Panc1 (cell line): ENCODE measurements at regions not wholly inside any gene's neighbourhood (a gene's known extent, or its start where the extent isn't known, plus 50 kb on each side); places are given as distances from the start of the nearest gene placed in this dataset.

Experiments
- ATAC-seq: fragments of 200-7000 bp; cut with Tn5 transposase; 2 replicates; pipeline ENCODE4 v1.9.1; 2020; ENCODE audit warnings: mild to moderate bottlenecking, moderate library complexity
- BruUV-seq: library from RNA; stranded (reverse); fragments of 400-500 nt; replicated peaks from 2 replicates; lab custom pipeline; 2021; lab: Mats Ljungman, UMichigan
- CTCF ChIA-PET: fragments of 300-600 bp; sonication (Branson Sonifier 250); formaldehyde crosslinking; loops from one replicate; lab custom pipeline; 2022; ENCODE audit warnings: antibody characterized with exemption; lab: Charles Lee
- POLR2A ChIA-PET: fragments of 300-600 bp; sonication (Branson Sonifier 250); formaldehyde crosslinking; loops from one replicate; lab custom pipeline; 2022; ENCODE audit warnings: antibody characterized with exemption; lab: Charles Lee
- DNase-seq: peaks from one replicate; pipeline ENCODE4 v3.0.0-alpha.2; 2010; ENCODE audit warnings: low read depth, low spot score
- H3K27ac ChIP-seq: 2 replicates; pipeline ENCODE4 v1.5.1; 2011; ENCODE audit warnings: mild to moderate bottlenecking, low read length, inconsistent platforms
- H3K27me3 ChIP-seq: fragments of 200-500 bp; sonication (Bioruptor generic); 2 replicates; pipeline ENCODE4 v1.6.0; 2014; ENCODE audit warnings: low read length, inconsistent platforms; ENCODE audit not compliant: control insufficient read depth, insufficient read depth
- H3K36me3 ChIP-seq: fragments of 200-500 bp; sonication (Bioruptor generic); 2 replicates; pipeline ENCODE4 v1.5.1; 2014; ENCODE audit warnings: inconsistent platforms, mild to moderate bottlenecking, low read length, moderate library complexity; ENCODE audit not compliant: control insufficient read depth, insufficient read depth
- H3K4me1 ChIP-seq: 2 replicates; pipeline ENCODE4 v1.5.1; 2011; ENCODE audit warnings: inconsistent platforms, mild to moderate bottlenecking, low read length, moderate library complexity; ENCODE audit not compliant: control insufficient read depth, insufficient read depth
- H3K4me3 ChIP-seq, 2 experiments: 2 replicates each; pipeline ENCODE4 v1.5.1; 2011 to 2012; ENCODE audit warnings: low read depth in 2 of 2, low read length in 2 of 2, mild to moderate bottlenecking in 2 of 2, inconsistent platforms in 1 of 2, moderate library complexity in 1 of 2
- H3K9me3 ChIP-seq: fragments of 200-500 bp; sonication (Bioruptor generic); 2 replicates; pipeline ENCODE4 v1.5.1; 2014; ENCODE audit warnings: low read depth, mild to moderate bottlenecking, inconsistent platforms, low read length, moderate library complexity; ENCODE audit not compliant: control insufficient read depth, insufficient read depth
- CTCF ChIP-seq: fragments of 450-650 bp; IDR thresholded peaks from 2 replicates; pipeline ENCODE4 v1.5.1; 2017; ENCODE audit warnings: mild to moderate bottlenecking
- POLR2AphosphoS5 ChIP-seq: IDR thresholded peaks from 2 replicates; pipeline ENCODE4 v1.6.1; 2012; ENCODE audit warnings: mild to moderate bottlenecking, low read depth, low read length, moderate library complexity
- REST ChIP-seq, 2 experiments: IDR thresholded peaks; 2 replicates each; pipeline ENCODE4 v1.6.1; 2011 to 2012; ENCODE audit warnings: low read depth in 2 of 2, control low read depth in 1 of 2, low read length in 1 of 2, mild to moderate bottlenecking in 1 of 2, moderate library complexity in 1 of 2; ENCODE audit not compliant: insufficient read depth in 1 of 2
- SIN3A ChIP-seq: IDR thresholded peaks from 2 replicates; pipeline ENCODE4 v1.6.1; 2012; ENCODE audit warnings: low read depth, mild to moderate bottlenecking, low read length, moderate library complexity, borderline replicate concordance; ENCODE audit not compliant: insufficient read depth
- TCF7L2 ChIP-seq: IDR thresholded peaks from 2 replicates; pipeline ENCODE4 v1.6.1; 2011; ENCODE audit warnings: mild to moderate bottlenecking, low read depth, low read length, inconsistent platforms
- in situ Hi-C: cut with HindIII; loops from 2 replicates; pipeline ENCODE4 v1.10.0; 2016; ENCODE audit warnings: low sequenced_read_pairs, low pct_unique_long_range_greater_than_20kb
- intact Hi-C: fragments of 100-400 bp; cut with micrococcal nuclease; formaldehyde crosslinking; loops from one replicate; pipeline ENCODE4 v1.10.0; 2022; ENCODE audit not compliant: unreplicated experiment

GRCh38 chr20:57787990-57788781, 78.4 kb upstream of the PMEPA1 start:
- Histone ChIP-seq H3K27ac (no peak overlapping the region), H3K4me1 (no peaks in the 10 kb centered on the region), H3K4me3 (no peak overlapping the region), H3K27me3 (no peaks in the 10 kb centered on the region), H3K9me3 (no peaks in the 10 kb centered on the region), H3K36me3 (no peaks in the 10 kb centered on the region)
- intact Hi-C loops: no loop called here
- DNase-seq: no peak
- CTCF ChIA-PET: no interaction called here
- ATAC-seq: no peak
- BruUV-seq: no TSS peak
- TF ChIP-seq SIN3A: no peak
- no peak for TF ChIP-seq POLR2AphosphoS5
- no peak for TF ChIP-seq REST (IDR thresholded peaks at IDR 0.05; ENCODE audit: insufficient read depth in 1 of 2, low read depth in 2 of 2, low read length in 1 of 2)
- TF ChIP-seq CTCF: no peak
- no peak for TF ChIP-seq TCF7L2
- in situ Hi-C loops: no loop called here
- POLR2A ChIA-PET: no interaction called here

GRCh38 chr20:57787151-57787989, 77.6 kb upstream of the PMEPA1 start:
- ATAC-seq: no peak
- no peak overlapping the region for H3K4me3 ChIP-seq
- in situ Hi-C loops: no loop called here
- POLR2A ChIA-PET: no interaction called here
- H3K36me3 ChIP-seq: no peaks in the 10 kb centered on the region
- BruUV-seq: no TSS peak
- H3K27ac ChIP-seq: no peak overlapping the region
- intact Hi-C loops: no loop called here
- CTCF ChIA-PET: no interaction called here
- no peaks in the 10 kb centered on the region for H3K27me3 ChIP-seq
- DNase-seq: no peak
- TF ChIP-seq SIN3A (no peak), TCF7L2 (no peak), CTCF (no peak), POLR2AphosphoS5 (no peak), REST (IDR thresholded peaks at IDR 0.05; ENCODE audit: insufficient read depth in 1 of 2, low read depth in 2 of 2, low read length in 1 of 2) (no peak)
- no peaks in the 10 kb centered on the region for H3K9me3 ChIP-seq
- no peaks in the 10 kb centered on the region for H3K4me1 ChIP-seq
